Lower leg skin (tissue), 4 donors: ENCODE measurements at regions not wholly inside any gene's neighbourhood (a gene's known extent, or its start where the extent isn't known, plus 50 kb on each side); places are given as distances from the start of the nearest gene placed in this dataset.

Experiments
- DNase-seq, 2 donors: peaks; one replicate each; pipeline ENCODE4 v3.0.0-alpha.2; 2019; ENCODE audit warnings: low spot score in 2 of 2
- H3K4me3 ChIP-seq: fragments of 200-600 bp; sonication (generic); 2 replicates; pipeline ENCODE4 v1.5.1; 2017; ENCODE audit warnings: mild to moderate bottlenecking, low read depth; ENCODE audit not compliant: poor library complexity, severe bottlenecking
- POLR2A ChIP-seq, 2 donors: fragments of 450-650 bp; IDR thresholded peaks; one replicate each; pipeline ENCODE4 v1.6.1; 2016 to 2017; ENCODE audit warnings: antibody characterized with exemption in 2 of 2, mild to moderate bottlenecking in 1 of 2, moderate library complexity in 1 of 2
- WGBS, 2 donors: methylation state at CpG; one replicate each; pipeline ENCODE4 v1.1.5; 2018; 5-methylcytosine and 5-hydroxymethylcytosine counted together
- intact Hi-C: fragments of 100-400 bp; cut with DNase I; formaldehyde crosslinking; loops from one replicate; pipeline ENCODE4 v1.15.0; 2023; ENCODE audit warnings: low total_unique reads
- TF ChIP-seq, protein P1 (sequence below), 3 donors: fragments of 450-650 bp; IDR thresholded peaks; one replicate each; pipeline ENCODE4 v1.5.1; 2016; ENCODE audit warnings: antibody characterized with exemption in 3 of 3, mild to moderate bottlenecking in 3 of 3, moderate library complexity in 2 of 3

DNA sequence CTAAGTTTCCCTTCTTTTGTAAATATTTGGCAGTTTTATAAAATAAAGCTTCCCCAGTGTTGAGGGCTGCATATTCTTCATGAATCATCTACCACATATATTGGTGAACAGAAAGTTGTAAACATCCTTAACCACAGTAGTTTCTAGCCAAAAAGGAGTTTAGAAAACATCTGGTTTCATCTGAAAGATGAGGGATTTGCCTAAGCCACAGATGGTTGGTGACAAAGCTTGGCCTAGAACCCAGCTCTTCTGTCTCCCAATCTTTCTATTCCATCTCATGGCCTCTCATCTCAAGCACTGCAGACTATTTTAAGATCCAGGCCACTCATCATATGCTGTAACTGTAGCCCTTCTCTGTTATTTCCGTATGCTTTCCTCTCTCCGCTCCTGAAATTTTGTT, 232.3 kb upstream of the TRPM3 start:
- H3K4me3 ChIP-seq: no peak overlapping the region
- no peak for TF ChIP-seq POLR2A (IDR thresholded peaks at IDR 0.05)
- TF ChIP-seq, protein P1, sequence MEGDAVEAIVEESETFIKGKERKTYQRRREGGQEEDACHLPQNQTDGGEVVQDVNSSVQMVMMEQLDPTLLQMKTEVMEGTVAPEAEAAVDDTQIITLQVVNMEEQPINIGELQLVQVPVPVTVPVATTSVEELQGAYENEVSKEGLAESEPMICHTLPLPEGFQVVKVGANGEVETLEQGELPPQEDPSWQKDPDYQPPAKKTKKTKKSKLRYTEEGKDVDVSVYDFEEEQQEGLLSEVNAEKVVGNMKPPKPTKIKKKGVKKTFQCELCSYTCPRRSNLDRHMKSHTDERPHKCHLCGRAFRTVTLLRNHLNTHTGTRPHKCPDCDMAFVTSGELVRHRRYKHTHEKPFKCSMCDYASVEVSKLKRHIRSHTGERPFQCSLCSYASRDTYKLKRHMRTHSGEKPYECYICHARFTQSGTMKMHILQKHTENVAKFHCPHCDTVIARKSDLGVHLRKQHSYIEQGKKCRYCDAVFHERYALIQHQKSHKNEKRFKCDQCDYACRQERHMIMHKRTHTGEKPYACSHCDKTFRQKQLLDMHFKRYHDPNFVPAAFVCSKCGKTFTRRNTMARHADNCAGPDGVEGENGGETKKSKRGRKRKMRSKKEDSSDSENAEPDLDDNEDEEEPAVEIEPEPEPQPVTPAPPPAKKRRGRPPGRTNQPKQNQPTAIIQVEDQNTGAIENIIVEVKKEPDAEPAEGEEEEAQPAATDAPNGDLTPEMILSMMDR (IDR thresholded peaks at IDR 0.05): no peak
- intact Hi-C loops: no loop called here
- DNase-seq: no peak
- WGBS, 2 donors: 53 to 73% methylated on average over 2 of the region's 2 CpGs

DNA sequence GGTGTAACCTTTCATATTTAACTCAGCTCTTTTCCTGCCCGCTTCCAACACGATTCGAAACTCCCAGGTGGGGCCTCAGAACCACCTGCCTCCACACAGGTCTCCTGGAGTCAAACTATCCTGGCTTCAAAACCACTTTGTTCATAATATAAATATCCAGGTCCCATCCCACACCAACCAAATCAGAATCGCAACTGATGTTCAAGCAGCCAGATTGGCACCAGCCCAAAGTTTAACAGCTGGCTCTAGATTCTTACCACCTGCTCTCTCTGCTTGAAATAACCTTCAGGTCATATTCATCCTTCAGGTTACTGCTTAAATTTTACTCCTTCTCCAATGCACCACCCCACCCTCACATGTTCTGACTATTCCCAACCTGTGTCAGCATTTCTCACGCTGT, 231.4 kb upstream of the TRPM3 start:
- WGBS, 2 donors: 43 to 46% methylated on average over 5 of the region's 5 CpGs
- intact Hi-C loops: no loop called here
- no peak for DNase-seq

DNA sequence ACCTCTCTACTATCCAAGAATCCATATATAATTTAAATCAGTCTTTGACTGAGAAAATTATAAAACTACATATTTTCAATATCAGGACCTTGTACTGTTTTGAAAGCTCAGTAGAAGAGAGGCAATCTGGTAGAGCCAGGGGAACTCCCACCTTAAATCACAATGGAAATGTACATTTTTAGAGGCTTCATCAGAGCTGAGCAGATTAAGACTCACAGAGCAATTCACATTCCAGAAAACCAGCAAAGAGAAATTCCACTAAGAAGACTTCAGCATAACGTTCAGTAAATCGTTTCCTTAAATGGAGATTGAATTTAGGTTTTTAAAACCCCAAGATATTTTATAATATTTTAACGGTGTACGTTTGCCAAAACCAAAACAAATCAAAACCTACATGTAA, 227.8 kb upstream of the TRPM3 start:
- intact Hi-C loops: no loop called here
- H3K4me3 ChIP-seq: no peak overlapping the region
- DNase-seq: no peak
- TF ChIP-seq POLR2A (IDR thresholded peaks at IDR 0.05): no peak
- TF ChIP-seq, protein P1 (IDR thresholded peaks at IDR 0.05): no peak
- WGBS, 2 donors: 65 to 76% methylated on average over 4 of the region's 4 CpGs

More for the DNA sequence above, 231.4 kb upstream of the TRPM3 start:
- no peak overlapping the region for H3K4me3 ChIP-seq
- TF ChIP-seq POLR2A (IDR thresholded peaks at IDR 0.05): no peak
- TF ChIP-seq, protein P1 (IDR thresholded peaks at IDR 0.05): no peak

DNA sequence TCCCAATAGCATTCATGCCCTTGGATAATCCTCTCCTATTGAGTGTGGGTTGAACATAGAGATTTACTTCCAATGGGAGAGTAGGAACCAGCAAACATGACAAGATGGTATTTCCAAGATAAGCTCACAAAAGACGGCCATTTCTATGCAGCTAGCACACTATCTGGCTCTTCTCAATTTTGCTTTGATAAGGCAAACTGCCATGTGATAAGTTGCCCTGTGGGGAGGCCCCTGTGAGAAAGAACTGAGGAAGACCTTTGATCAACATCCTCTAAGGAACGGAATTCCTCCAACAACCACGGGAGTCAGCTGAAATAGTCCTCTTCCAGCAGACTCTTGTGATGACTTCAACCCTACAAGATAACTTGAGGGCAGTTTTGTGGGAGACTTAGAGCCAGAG, 211.9 kb upstream of the TRPM3 start:
- intact Hi-C loops: no loop called here
- DNase-seq: no peak
- no peak for TF ChIP-seq POLR2A (IDR thresholded peaks at IDR 0.05)
- TF ChIP-seq, protein P1 (IDR thresholded peaks at IDR 0.05): no peak
- no peak overlapping the region for H3K4me3 ChIP-seq
- WGBS, 2 donors: 63 to 76% methylated on average over 3 of the region's 3 CpGs

DNA sequence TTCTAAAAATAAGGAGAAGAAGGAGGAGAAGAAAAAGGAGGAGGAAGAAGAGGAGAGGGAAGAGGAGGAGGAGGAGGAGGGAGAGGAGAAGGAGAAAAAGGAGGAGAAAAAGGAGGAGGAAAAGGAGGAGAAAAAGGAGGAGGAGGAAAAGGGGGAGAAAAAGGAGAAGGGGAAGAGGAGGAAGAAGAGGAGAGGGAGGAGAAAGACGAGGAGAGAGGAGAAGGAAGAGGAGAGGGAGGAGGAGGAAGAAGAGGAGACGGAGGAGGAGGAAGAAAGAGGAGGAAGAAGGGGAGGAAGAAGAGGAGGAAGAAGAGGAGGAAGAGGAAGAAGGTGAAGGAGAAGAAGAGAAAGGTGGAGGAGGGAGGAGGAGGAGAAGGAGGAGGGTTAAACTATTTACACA, 210.2 kb upstream of the TRPM3 start:
- 61 to 73% methylated on average over 2 of the region's 2 CpGs for WGBS, 2 donors
- TF ChIP-seq, protein P1 (IDR thresholded peaks at IDR 0.05): no peak
- TF ChIP-seq POLR2A (IDR thresholded peaks at IDR 0.05): no peak
- intact Hi-C loops: no loop called here

DNA sequence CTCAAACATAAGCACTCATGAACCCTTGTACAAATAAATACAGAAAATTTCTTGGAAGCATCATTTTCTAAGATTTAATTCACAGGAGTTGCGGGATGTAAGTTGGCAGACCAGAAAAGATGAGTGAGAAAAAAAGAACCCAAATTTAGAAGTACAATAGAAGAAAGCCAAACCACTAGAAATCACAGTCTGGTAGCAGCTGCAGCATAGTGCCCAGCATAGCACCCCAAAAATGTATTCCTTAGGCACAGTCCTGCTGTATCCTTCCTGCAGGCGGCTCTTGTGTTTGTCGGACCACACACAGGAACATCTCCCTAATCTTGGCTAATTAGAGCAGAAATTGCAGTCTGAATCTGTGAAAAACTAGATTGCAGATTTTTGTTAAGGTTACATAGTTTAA, 208.5 kb upstream of the TRPM3 start:
- DNase-seq: no peak
- 77 to 89% methylated on average over 3 of the region's 3 CpGs for WGBS, 2 donors
- TF ChIP-seq, protein P1 (IDR thresholded peaks at IDR 0.05): no peak
- TF ChIP-seq POLR2A (IDR thresholded peaks at IDR 0.05): no peak
- intact Hi-C loops: no loop called here
- no peak overlapping the region for H3K4me3 ChIP-seq

More for the DNA sequence above, 210.2 kb upstream of the TRPM3 start:
- H3K4me3 ChIP-seq: no peak overlapping the region
- DNase-seq: no peak
